GM23338 (cell line): ENCODE measurements at regions not wholly inside any gene's neighbourhood (a gene's known extent, or its start where the extent isn't known, plus 50 kb on each side); places are given as distances from the start of the nearest gene placed in this dataset.

Source experiments
- CREB1 ChIP-seq: fragments of 250-450 bp; sonication (Bioruptor Pico); IDR thresholded peaks from 2 replicates; pipeline ENCODE4 v1.5.0; 2020; ENCODE audit warnings: low read depth, mild to moderate bottlenecking, moderate library complexity
- CTCF ChIP-seq, 2 experiments: fragments of 200-600 bp in 1 of 2; sonication (generic) in 1 of 2; conservative IDR thresholded peaks; 2 replicates each; pipeline versions ENCODE4 v1.5.1 to v1.6.1; 2016 to 2017; ENCODE audit warnings: antibody characterized with exemption in 2 of 2, low read depth in 2 of 2, mild to moderate bottlenecking in 2 of 2, moderate library complexity in 1 of 2
- ETS1 ChIP-seq: IDR thresholded peaks from 2 replicates; pipeline ENCODE4 v1.6.1; 2016; ENCODE audit warnings: antibody characterized with exemption
- EZH2 ChIP-seq: fragments of 200-600 bp; sonication (generic); IDR thresholded peaks from one replicate; pipeline ENCODE4 v1.8.0; 2017; ENCODE audit warnings: antibody characterized with exemption, mild to moderate bottlenecking, low read depth; ENCODE audit not compliant: unreplicated experiment
- EZH2phosphoT487 ChIP-seq: fragments of 200-600 bp; sonication (generic); IDR thresholded peaks from one replicate; pipeline ENCODE4 v1.8.1; 2018; ENCODE audit warnings: antibody characterized with exemption; ENCODE audit not compliant: unreplicated experiment
- JUNB ChIP-seq: IDR thresholded peaks from one replicate; pipeline ENCODE4 v1.6.1; 2016; ENCODE audit warnings: antibody characterized with exemption; ENCODE audit not compliant: unreplicated experiment
- POLR2AphosphoS5 ChIP-seq: IDR thresholded peaks from 2 replicates; pipeline ENCODE4 v1.6.1; 2016; ENCODE audit warnings: antibody characterized with exemption, low read depth
- REST ChIP-seq: IDR thresholded peaks from one replicate; pipeline ENCODE4 v1.6.1; 2018; ENCODE audit warnings: antibody characterized with exemption; ENCODE audit not compliant: unreplicated experiment
- STAT1 ChIP-seq: IDR thresholded peaks from one replicate; pipeline ENCODE4 v1.6.1; 2016; ENCODE audit warnings: antibody characterized with exemption; ENCODE audit not compliant: unreplicated experiment
- ZNF114 ChIP-seq: fragments of 250-450 bp; sonication (Bioruptor Pico); IDR thresholded peaks from 2 replicates; pipeline ENCODE4 v1.5.0; 2020; ENCODE audit warnings: mild to moderate bottlenecking, moderate library complexity
- ZNF331 ChIP-seq: fragments of 250-450 bp; sonication (Bioruptor Pico); IDR thresholded peaks from 2 replicates; pipeline ENCODE4 v1.5.0; 2020; ENCODE audit warnings: low read depth, mild to moderate bottlenecking, moderate library complexity

GRCh38 chr20:24742436-24742835 lies 206.6 kb upstream of the CST7 start:
- TF ChIP-seq CTCF (conservative IDR thresholded peaks at IDR 0.05; ENCODE audit: low read depth in 2 of 2) (no peak), POLR2AphosphoS5 (no peak), EZH2 (no peak), EZH2phosphoT487 (no peak), ZNF114 (no peak), CREB1 (CRISPR knock-in tag) (no peak), STAT1 (no peak), REST (no peak), ETS1 (no peak), JUNB (no peak), ZNF331 (CRISPR knock-in tag) (no peak)
